Panc1 (cell line): ENCODE measurements at regions not wholly inside any gene's neighbourhood (a gene's known extent, or its start where the extent isn't known, plus 50 kb on each side); places are given as distances from the start of the nearest gene placed in this dataset.

Source experiments
- POLR2AphosphoS5 ChIP-seq: IDR thresholded peaks from 2 replicates; pipeline ENCODE4 v1.6.1; 2012; ENCODE audit warnings: mild to moderate bottlenecking, low read depth, low read length, moderate library complexity
- TCF7L2 ChIP-seq: IDR thresholded peaks from 2 replicates; pipeline ENCODE4 v1.6.1; 2011; ENCODE audit warnings: mild to moderate bottlenecking, low read depth, low read length, inconsistent platforms
- TF ChIP-seq, protein P1 (sequence below): fragments of 450-650 bp; IDR thresholded peaks from 2 replicates; pipeline ENCODE4 v1.5.1; 2017; ENCODE audit warnings: mild to moderate bottlenecking
- TF ChIP-seq, protein P2 (sequence below), 2 experiments: IDR thresholded peaks; 2 replicates each; pipeline ENCODE4 v1.6.1; 2011 to 2012; ENCODE audit warnings: low read depth in 2 of 2, control low read depth in 1 of 2, low read length in 1 of 2, mild to moderate bottlenecking in 1 of 2, moderate library complexity in 1 of 2; ENCODE audit not compliant: insufficient read depth in 1 of 2

DNA sequence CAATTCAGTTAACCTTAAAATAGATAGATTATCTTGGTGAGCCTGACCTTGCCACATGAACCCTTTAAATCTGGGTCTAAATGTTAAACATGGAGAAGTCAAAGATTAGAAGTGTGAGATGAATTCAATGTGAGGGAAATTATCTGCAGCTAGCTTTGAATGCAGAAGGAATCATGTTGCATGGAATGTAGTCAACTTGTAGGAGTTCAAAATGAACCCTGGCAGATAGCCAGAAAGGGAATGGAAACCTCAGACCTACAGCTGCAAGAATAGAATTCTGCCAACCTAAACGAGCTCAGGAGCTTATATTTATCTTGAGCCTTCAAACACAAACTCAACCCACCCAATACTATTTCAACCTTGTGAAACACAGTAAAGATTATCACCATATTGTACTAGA, 632.5 kb downstream of the KCTD8 start:
- TF ChIP-seq, protein P1, sequence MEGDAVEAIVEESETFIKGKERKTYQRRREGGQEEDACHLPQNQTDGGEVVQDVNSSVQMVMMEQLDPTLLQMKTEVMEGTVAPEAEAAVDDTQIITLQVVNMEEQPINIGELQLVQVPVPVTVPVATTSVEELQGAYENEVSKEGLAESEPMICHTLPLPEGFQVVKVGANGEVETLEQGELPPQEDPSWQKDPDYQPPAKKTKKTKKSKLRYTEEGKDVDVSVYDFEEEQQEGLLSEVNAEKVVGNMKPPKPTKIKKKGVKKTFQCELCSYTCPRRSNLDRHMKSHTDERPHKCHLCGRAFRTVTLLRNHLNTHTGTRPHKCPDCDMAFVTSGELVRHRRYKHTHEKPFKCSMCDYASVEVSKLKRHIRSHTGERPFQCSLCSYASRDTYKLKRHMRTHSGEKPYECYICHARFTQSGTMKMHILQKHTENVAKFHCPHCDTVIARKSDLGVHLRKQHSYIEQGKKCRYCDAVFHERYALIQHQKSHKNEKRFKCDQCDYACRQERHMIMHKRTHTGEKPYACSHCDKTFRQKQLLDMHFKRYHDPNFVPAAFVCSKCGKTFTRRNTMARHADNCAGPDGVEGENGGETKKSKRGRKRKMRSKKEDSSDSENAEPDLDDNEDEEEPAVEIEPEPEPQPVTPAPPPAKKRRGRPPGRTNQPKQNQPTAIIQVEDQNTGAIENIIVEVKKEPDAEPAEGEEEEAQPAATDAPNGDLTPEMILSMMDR: no peak
- TF ChIP-seq POLR2AphosphoS5 (no peak), TCF7L2 (no peak)
- TF ChIP-seq, protein P2, sequence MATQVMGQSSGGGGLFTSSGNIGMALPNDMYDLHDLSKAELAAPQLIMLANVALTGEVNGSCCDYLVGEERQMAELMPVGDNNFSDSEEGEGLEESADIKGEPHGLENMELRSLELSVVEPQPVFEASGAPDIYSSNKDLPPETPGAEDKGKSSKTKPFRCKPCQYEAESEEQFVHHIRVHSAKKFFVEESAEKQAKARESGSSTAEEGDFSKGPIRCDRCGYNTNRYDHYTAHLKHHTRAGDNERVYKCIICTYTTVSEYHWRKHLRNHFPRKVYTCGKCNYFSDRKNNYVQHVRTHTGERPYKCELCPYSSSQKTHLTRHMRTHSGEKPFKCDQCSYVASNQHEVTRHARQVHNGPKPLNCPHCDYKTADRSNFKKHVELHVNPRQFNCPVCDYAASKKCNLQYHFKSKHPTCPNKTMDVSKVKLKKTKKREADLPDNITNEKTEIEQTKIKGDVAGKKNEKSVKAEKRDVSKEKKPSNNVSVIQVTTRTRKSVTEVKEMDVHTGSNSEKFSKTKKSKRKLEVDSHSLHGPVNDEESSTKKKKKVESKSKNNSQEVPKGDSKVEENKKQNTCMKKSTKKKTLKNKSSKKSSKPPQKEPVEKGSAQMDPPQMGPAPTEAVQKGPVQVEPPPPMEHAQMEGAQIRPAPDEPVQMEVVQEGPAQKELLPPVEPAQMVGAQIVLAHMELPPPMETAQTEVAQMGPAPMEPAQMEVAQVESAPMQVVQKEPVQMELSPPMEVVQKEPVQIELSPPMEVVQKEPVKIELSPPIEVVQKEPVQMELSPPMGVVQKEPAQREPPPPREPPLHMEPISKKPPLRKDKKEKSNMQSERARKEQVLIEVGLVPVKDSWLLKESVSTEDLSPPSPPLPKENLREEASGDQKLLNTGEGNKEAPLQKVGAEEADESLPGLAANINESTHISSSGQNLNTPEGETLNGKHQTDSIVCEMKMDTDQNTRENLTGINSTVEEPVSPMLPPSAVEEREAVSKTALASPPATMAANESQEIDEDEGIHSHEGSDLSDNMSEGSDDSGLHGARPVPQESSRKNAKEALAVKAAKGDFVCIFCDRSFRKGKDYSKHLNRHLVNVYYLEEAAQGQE (IDR thresholded peaks at IDR 0.05; ENCODE audit: insufficient read depth in 1 of 2, low read depth in 2 of 2, low read length in 1 of 2): no peak
